Hindlimb muscle (tissue), 1 donor: ENCODE measurements at regions not wholly inside any gene's neighbourhood (a gene's known extent, or its start where the extent isn't known, plus 50 kb on each side); places are given as distances from the start of the nearest gene placed in this dataset.
"Not testable (repeated sequence)": the region's sequence is repeated elsewhere in the genome, so short reads cannot be mapped to it uniquely, and the experiment has no call there.

Source experiments
- DNase-seq: peaks from one replicate; pipeline ENCODE4 v3.0.0-alpha.2; 2013

DNA sequence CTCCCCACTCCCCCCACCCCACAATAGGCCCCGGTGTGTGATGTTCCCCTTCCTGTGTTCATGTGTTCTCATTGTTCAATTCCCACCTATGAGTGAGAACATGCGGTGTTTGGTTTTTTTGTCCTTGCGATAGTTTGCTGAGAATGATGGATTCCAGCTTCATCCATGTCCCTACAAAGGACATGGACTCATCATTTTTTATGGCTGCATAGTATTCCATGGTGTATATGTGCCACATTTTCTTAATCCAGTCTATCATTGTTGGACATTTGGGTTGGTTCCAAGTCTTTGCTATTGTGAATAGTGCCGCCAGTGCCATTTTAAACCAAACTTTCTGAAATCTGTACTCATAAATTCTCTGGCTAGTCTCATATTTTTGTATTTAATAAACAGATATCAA is 85.3 kb upstream of the MAGI3 start:
- DNase-seq, result not testable (repeated sequence)

- DNase-seq, result no peak
Observed at GRCh38 chr1:113307771-113308445, 82.4 kb upstream of the MAGI3 start.

DNA sequence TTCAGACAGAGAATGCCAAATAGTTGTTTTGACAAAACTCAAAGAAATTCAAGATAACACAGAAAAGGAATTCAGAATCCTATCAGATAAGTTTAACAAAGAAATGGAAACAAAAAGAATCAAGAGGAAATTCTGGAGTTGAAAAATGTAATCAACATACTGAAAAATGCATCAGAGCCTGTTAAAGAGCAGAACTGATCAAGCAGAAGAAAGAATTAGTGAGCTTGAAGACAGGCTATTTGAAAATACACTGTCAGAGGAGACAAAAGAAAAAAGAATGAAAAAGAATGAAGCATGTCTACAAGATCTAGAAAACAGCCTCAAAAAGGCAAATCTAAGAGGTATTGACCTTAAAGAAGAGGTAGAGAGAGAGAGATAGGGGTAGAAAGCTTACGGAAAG is 77.7 kb upstream of the MAGI3 start:
- DNase-seq, result not testable (repeated sequence)

DNA sequence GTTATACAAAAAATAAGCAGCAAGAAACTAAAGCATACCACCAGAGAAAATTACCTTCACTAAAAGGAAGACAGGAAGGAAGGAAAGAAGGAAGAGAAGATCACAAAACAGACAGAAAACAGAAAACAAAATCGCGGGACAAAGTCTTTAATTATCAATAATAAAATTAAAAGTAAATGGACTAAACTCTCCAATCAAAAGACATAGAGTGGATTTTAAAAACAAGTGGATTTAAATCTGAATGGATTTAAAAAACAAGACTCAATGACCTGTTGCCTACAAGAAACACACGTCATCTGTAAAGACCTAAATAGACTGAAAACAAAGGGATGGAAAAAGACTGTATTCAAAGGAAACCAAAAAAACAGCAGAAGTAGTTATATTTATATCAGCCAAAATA is 75.7 kb upstream of the MAGI3 start:
- DNase-seq, result no peak

- DNase-seq, result no peak
Observed at GRCh38 chr1:113320272-113320671, 70.0 kb upstream of the MAGI3 start.

- DNase-seq, result no peak
Observed at GRCh38 chr1:113320972-113321680, 69.2 kb upstream of the MAGI3 start.

DNA sequence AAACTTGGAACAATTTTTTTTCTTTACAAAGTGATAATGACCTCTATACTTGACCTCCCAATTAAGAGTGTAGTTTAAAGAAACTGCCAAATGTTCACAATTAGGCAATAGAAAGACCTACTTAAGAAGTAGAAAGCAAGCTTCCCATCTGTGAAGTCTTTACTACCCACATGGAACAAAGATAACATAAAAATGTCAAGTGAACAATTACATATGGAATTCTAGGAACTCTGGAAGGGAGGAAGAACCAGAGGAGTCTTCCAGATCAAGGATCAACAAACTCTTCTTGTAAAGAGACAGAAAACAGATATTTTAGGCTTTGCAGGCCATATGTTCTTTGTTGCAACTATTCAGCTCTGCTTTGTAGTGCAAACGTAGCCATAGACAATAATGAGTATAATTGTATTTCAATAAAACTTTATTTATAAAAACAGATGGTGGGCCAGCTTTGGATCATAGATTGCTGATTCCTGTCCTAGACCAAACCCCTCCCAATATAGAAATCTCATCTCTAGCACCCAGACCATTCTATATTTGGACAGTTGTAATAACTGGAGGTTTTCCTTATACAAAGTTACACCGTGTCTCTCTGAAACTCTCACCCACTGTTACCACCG is 68.4 kb upstream of the MAGI3 start:
- DNase-seq, result no peak

DNA sequence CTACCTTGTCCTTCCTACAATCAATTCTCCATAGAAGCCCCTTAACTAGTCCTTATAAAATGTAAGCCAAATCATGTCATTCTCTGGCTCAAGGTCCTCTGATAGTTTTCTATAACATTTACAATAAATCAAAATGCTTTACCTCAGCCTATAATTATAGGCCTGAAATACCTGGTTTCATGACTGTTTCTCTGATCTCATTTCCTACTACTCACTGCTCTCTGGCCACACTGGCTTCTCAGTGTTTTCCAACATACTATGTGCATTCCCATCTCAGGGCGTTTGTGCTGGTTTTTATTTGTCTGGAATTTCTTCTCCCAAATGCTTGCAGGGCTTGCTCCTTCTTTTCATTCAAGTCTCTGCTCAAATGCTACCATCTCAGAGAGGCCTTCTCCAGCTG is 67.9 kb upstream of the MAGI3 start:
- no peak for DNase-seq

- no peak for DNase-seq
Observed at GRCh38 chr1:113325022-113325421, 65.3 kb upstream of the MAGI3 start.

GRCh38 chr1:113326976-113327375 is 63.3 kb upstream of the MAGI3 start:
- no peak for DNase-seq

- DNase-seq, result no peak
Observed at GRCh38 chr1:113333056-113333455, 57.3 kb upstream of the MAGI3 start.

GRCh38 chr1:113340038-113340437 is 50.3 kb upstream of the MAGI3 start:
- no peak for DNase-seq
